ENCODE measurements at regions not wholly inside any gene's neighbourhood (a gene's known extent, or its start where the extent isn't known, plus 50 kb on each side); places are given as distances from the start of the nearest gene placed in this dataset.

DNA sequence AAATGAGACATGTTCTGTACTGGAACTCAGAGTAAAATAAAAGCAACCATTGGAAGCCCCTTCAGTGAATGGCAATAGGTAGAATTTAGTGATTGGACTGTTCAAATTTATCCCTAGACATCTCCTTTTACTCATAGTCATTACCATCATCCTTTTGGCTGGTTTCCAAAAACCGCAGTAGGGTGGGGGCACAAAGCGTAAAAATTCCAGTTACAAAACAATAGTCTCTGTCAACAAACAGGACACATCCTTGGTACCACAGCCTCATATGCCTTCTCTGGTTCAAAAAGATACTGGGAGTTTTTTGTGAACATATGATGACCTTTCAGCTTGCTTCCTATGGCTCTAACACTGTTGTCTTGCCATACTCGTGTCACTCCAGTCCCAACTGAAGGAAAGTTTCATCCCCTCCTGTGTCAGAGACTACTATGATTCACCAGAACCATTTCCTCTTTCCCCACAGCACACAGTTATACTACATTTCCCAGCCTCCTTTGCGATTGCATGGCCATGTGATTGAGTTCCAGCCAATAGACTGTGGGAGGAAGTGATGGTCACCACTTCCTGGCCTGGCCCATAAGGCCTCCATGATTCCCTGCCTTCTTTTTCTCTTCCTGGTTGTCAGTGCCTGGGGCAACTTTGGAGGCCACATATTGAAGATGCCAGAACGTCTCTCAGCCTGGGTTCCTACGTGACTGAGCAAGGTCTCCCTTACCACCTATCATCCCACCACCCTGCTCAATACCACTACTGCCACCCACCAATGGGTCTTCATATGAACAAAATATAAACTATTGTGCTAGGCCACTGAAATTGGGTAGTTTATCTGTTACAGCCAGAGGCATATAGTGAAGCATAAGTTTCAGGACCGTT is 162.4 kb downstream of the ID4 start (continued):
- TF ChIP-seq, protein P1, sequence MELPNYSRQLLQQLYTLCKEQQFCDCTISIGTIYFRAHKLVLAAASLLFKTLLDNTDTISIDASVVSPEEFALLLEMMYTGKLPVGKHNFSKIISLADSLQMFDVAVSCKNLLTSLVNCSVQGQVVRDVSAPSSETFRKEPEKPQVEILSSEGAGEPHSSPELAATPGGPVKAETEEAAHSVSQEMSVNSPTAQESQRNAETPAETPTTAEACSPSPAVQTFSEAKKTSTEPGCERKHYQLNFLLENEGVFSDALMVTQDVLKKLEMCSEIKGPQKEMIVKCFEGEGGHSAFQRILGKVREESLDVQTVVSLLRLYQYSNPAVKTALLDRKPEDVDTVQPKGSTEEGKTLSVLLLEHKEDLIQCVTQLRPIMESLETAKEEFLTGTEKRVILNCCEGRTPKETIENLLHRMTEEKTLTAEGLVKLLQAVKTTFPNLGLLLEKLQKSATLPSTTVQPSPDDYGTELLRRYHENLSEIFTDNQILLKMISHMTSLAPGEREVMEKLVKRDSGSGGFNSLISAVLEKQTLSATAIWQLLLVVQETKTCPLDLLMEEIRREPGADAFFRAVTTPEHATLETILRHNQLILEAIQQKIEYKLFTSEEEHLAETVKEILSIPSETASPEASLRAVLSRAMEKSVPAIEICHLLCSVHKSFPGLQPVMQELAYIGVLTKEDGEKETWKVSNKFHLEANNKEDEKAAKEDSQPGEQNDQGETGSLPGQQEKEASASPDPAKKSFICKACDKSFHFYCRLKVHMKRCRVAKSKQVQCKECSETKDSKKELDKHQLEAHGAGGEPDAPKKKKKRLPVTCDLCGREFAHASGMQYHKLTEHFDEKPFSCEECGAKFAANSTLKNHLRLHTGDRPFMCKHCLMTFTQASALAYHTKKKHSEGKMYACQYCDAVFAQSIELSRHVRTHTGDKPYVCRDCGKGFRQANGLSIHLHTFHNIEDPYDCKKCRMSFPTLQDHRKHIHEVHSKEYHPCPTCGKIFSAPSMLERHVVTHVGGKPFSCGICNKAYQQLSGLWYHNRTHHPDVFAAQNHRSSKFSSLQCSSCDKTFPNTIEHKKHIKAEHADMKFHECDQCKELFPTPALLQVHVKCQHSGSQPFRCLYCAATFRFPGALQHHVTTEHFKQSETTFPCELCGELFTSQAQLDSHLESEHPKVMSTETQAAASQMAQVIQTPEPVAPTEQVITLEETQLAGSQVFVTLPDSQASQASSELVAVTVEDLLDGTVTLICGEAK (IDR thresholded peaks at IDR 0.05; ENCODE audit: borderline replicate concordance), result peak; percentile 52; the same call in 1 of the 2 replicates
- TF ChIP-seq RAD51 (IDR thresholded peaks at IDR 0.05) (peak; percentile 37; the same call in 1 of the 2 replicates), SIX5 (IDR thresholded peaks at IDR 0.05; ENCODE audit: low read depth, low read length, severe bottlenecking) (peak; percentile 47), NFXL1 (IDR thresholded peaks at IDR 0.05; ENCODE audit: borderline replicate concordance) (no peak), NFYB (IDR thresholded peaks at IDR 0.05; ENCODE audit: insufficient read depth, low read depth, low read length) (peak; percentile 86)

DNA sequence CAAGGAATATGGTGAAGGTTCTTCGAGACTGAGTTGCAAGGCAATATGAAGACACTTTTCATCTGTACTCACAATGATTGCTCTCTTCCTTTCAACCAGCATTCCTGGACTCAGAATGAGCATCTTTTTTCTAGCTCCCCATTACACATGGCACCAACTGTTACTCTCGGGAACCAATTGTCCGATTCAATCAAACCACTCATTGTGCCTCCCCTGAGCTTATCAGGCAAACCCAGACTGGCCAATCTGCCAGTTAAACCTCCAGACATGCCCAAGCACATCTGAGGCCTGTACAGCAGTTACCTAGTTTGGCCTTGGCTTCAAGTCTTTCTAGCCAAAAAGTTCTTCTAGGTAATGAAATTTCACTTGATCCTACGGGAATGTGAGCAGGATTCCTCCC is 164.1 kb downstream of the ID4 start:
- Histone ChIP-seq H3K79me2 (ENCODE audit: control insufficient read depth, insufficient read depth, low read length) (no peaks in the 10 kb centered on the region), H2AFZ (ENCODE audit: control insufficient read depth, low read depth, low read length) (no peak overlapping the region), H3K4me2 (ENCODE audit: control insufficient read depth, insufficient read depth) (no peak overlapping the region), H3K27ac (ENCODE audit: control insufficient read depth, insufficient read depth) (no peak overlapping the region), H3K9ac (ENCODE audit: control insufficient read depth, insufficient read depth, low read length) (no peak overlapping the region), H3K4me3 (no peak overlapping the region), H3K27me3 (replicated peaks in 1 of 2; ENCODE audit: control insufficient read depth in 2 of 2, insufficient read depth in 2 of 2, low read length in 1 of 2) (no peaks in the 10 kb centered on the region), H3K36me3 (ENCODE audit: control insufficient read depth in 2 of 2, insufficient read depth in 2 of 2, low read length in 1 of 2) (no peaks in the 10 kb centered on the region), H4K20me1 (ENCODE audit: control insufficient read depth, insufficient read depth) (no peaks in the 10 kb centered on the region), H3K9me3 (replicated peaks; ENCODE audit: control insufficient read depth, insufficient read depth, low read length) (peaks cover 5% of the 10 kb centered on the region; the same call in 2 of the 3 replicates), H3K4me1 (ENCODE audit: control insufficient read depth, insufficient read depth, low read length) (no peaks in the 10 kb centered on the region)
- DNase-seq (ENCODE audit: low read depth, low spot score) (no peak), FAIRE-seq (no peak), ATAC-seq (no peak)
- WGBS (ENCODE audit: insufficient coverage, insufficient replicate concordance, low lambda C conversion rate, missing lambda C conversion rate), result 7% methylated on average over 4 of the region's 4 CpGs
- SMC1A ChIA-PET (ENCODE audit: uncharacterized antibody, unreplicated experiment), result no interaction called here
- BruUV-seq (replicated peaks), result no TSS peak
- intact Hi-C loops (cut with micrococcal nuclease; ENCODE audit: unreplicated experiment) (no loop called here), in situ Hi-C loops (cut with MboI) (no loop called here)
- CTCF ChIA-PET, result interaction anchor here (1.6 kb wide), 1 partner anchor 36 kb away, joined by 3 read pairs; no protein-coding TSS in a partner anchor
- RAD21 ChIA-PET (ENCODE audit: unreplicated experiment), result interaction anchor here (0.6 kb wide), 1 partner anchor 22 kb away, joined by 3 read pairs; no protein-coding TSS in a partner anchor
- POLR2A ChIA-PET, result no interaction called here
- TF ChIP-seq TCF7 (IDR thresholded peaks at IDR 0.05; ENCODE audit: borderline replicate concordance) (no peak), EGR1 (IDR thresholded peaks at IDR 0.05; ENCODE audit: borderline replicate concordance in 1 of 2, low read depth in 2 of 2, low read length in 2 of 2) (no peak), ETV6 (conservative IDR thresholded peaks at IDR 0.05 in 1 of 2, IDR thresholded peaks at IDR 0.05 in 1 of 2; ENCODE audit: borderline replicate concordance in 1 of 2, low read depth in 1 of 2) (no peak), KLF5 (IDR thresholded peaks at IDR 0.05; ENCODE audit: partially characterized antibody) (no peak), CHD4 (IDR thresholded peaks at IDR 0.05) (no peak), SIN3A (IDR thresholded peaks at IDR 0.05; ENCODE audit: low read depth, low read length) (no peak), SRF (IDR thresholded peaks at IDR 0.05; ENCODE audit: low read depth in 2 of 2, low read length in 2 of 2) (no peak), TCF12 (IDR thresholded peaks at IDR 0.05; ENCODE audit: low read depth, low read length) (no peak), HDAC2 (IDR thresholded peaks at IDR 0.05) (no peak), POLR2AphosphoS5 (IDR thresholded peaks at IDR 0.05; ENCODE audit: low read length) (no peak), MTA2 (IDR thresholded peaks at IDR 0.05; ENCODE audit: low read depth) (no peak), EED (IDR thresholded peaks at IDR 0.05; ENCODE audit: low read depth) (no peak), NBN (IDR thresholded peaks at IDR 0.05) (no peak), FOS (IDR thresholded peaks at IDR 0.05; ENCODE audit: borderline replicate concordance, extremely low read depth, insufficient read length) (no peak), POU2F2 (IDR thresholded peaks at IDR 0.05; ENCODE audit: borderline replicate concordance, low read depth, low read length) (no peak), ZNF622 (IDR thresholded peaks at IDR 0.05) (no peak), SP1 (IDR thresholded peaks at IDR 0.05; ENCODE audit: low read depth, low read length) (no peak)

Data from GM12878 (cell line).